ENCODE measurements at regions not wholly inside any gene's neighbourhood (a gene's known extent, or its start where the extent isn't known, plus 50 kb on each side); places are given as distances from the start of the nearest gene placed in this dataset.

- TF ChIP-seq, protein P1, sequence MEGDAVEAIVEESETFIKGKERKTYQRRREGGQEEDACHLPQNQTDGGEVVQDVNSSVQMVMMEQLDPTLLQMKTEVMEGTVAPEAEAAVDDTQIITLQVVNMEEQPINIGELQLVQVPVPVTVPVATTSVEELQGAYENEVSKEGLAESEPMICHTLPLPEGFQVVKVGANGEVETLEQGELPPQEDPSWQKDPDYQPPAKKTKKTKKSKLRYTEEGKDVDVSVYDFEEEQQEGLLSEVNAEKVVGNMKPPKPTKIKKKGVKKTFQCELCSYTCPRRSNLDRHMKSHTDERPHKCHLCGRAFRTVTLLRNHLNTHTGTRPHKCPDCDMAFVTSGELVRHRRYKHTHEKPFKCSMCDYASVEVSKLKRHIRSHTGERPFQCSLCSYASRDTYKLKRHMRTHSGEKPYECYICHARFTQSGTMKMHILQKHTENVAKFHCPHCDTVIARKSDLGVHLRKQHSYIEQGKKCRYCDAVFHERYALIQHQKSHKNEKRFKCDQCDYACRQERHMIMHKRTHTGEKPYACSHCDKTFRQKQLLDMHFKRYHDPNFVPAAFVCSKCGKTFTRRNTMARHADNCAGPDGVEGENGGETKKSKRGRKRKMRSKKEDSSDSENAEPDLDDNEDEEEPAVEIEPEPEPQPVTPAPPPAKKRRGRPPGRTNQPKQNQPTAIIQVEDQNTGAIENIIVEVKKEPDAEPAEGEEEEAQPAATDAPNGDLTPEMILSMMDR (IDR thresholded peaks at IDR 0.05; ENCODE audit: borderline replicate concordance, extremely low read depth, low read length, poor library complexity, severe bottlenecking): no peak
- TF ChIP-seq EZH2 (IDR thresholded peaks at IDR 0.05; ENCODE audit: borderline replicate concordance, low read depth, low read length, severe bottlenecking): no peak
These were observed 76.9 kb downstream of the IGLL1 start for GRCh38 chr22:23503142-23503541.

Data from DND-41 (cell line).